ENCODE measurements at regions not wholly inside any gene's neighbourhood (a gene's known extent, or its start where the extent isn't known, plus 50 kb on each side); places are given as distances from the start of the nearest gene placed in this dataset.

- H3K36me3 ChIP-seq (ENCODE audit: control insufficient read depth, insufficient read depth, low read length): no peaks in the 10 kb centered on the region
- no peak overlapping the region for H3K27ac ChIP-seq (ENCODE audit: low read depth, low read length)
- H3K4me1 ChIP-seq (ENCODE audit: control insufficient read depth, insufficient read depth, low read length): no peaks in the 10 kb centered on the region
- H3K9me3 ChIP-seq (ENCODE audit: control insufficient read depth, insufficient read depth, low read length): no peaks in the 10 kb centered on the region
- no peak overlapping the region for H3K4me3 ChIP-seq (ENCODE audit: low read depth, low read length)
- H3K27me3 ChIP-seq (ENCODE audit: control insufficient read depth, insufficient read depth, low read length): no peaks in the 10 kb centered on the region
- H3K9ac ChIP-seq (ENCODE audit: low read depth, low read length): no peak overlapping the region
Observed at GRCh38 chr20:54324652-54325285, 116.9 kb downstream of the PFDN4 start.

- Histone ChIP-seq H3K36me3 (ENCODE audit: control insufficient read depth, insufficient read depth, low read length) (no peaks in the 10 kb centered on the region), H3K27me3 (ENCODE audit: control insufficient read depth, insufficient read depth, low read length) (no peaks in the 10 kb centered on the region), H3K9me3 (ENCODE audit: control insufficient read depth, insufficient read depth, low read length) (no peaks in the 10 kb centered on the region), H3K4me3 (ENCODE audit: low read depth, low read length) (no peak overlapping the region), H3K27ac (ENCODE audit: low read depth, low read length) (no peak overlapping the region), H3K4me1 (ENCODE audit: control insufficient read depth, insufficient read depth, low read length) (no peaks in the 10 kb centered on the region), H3K9ac (ENCODE audit: low read depth, low read length) (no peak overlapping the region)
Observed at GRCh38 chr20:54335299-54335698, 127.4 kb downstream of the PFDN4 start.

- Histone ChIP-seq H3K27ac (ENCODE audit: low read depth, low read length) (no peak overlapping the region), H3K4me3 (ENCODE audit: low read depth, low read length) (no peak overlapping the region), H3K9me3 (ENCODE audit: control insufficient read depth, insufficient read depth, low read length) (no peaks in the 10 kb centered on the region), H3K36me3 (ENCODE audit: control insufficient read depth, insufficient read depth, low read length) (no peaks in the 10 kb centered on the region), H3K27me3 (ENCODE audit: control insufficient read depth, insufficient read depth, low read length) (no peaks in the 10 kb centered on the region), H3K4me1 (ENCODE audit: control insufficient read depth, insufficient read depth, low read length) (no peaks in the 10 kb centered on the region), H3K9ac (ENCODE audit: low read depth, low read length) (no peak overlapping the region)
Observed at GRCh38 chr20:54337144-54337543, 129.3 kb downstream of the PFDN4 start.

- no peak overlapping the region for H3K4me3 ChIP-seq (ENCODE audit: low read depth, low read length)
- H3K27ac ChIP-seq (ENCODE audit: low read depth, low read length): no peak overlapping the region
- H3K9ac ChIP-seq (ENCODE audit: low read depth, low read length): no peak overlapping the region
- H3K9me3 ChIP-seq (ENCODE audit: control insufficient read depth, insufficient read depth, low read length): no peaks in the 10 kb centered on the region
- H3K4me1 ChIP-seq (ENCODE audit: control insufficient read depth, insufficient read depth, low read length): no peaks in the 10 kb centered on the region
- H3K36me3 ChIP-seq (ENCODE audit: control insufficient read depth, insufficient read depth, low read length): no peaks in the 10 kb centered on the region
- no peaks in the 10 kb centered on the region for H3K27me3 ChIP-seq (ENCODE audit: control insufficient read depth, insufficient read depth, low read length)
Observed at GRCh38 chr20:54339093-54339492, 131.2 kb downstream of the PFDN4 start.

- H3K27ac ChIP-seq (ENCODE audit: low read depth, low read length): no peak overlapping the region
- H3K4me1 ChIP-seq (ENCODE audit: control insufficient read depth, insufficient read depth, low read length): peaks cover 6% of the 10 kb centered on the region
- H3K27me3 ChIP-seq (ENCODE audit: control insufficient read depth, insufficient read depth, low read length): no peaks in the 10 kb centered on the region
Observed at GRCh38 chr20:54340206-54340605, 132.3 kb downstream of the PFDN4 start.

GRCh38 chr20:54340667-54341081, 132.8 kb downstream of the PFDN4 start:
- Histone ChIP-seq H3K9me3 (ENCODE audit: control insufficient read depth, insufficient read depth, low read length) (no peaks in the 10 kb centered on the region), H3K4me3 (ENCODE audit: low read depth, low read length) (no peak overlapping the region), H3K36me3 (ENCODE audit: control insufficient read depth, insufficient read depth, low read length) (no peaks in the 10 kb centered on the region), H3K27ac (ENCODE audit: low read depth, low read length) (no peak overlapping the region), H3K27me3 (ENCODE audit: control insufficient read depth, insufficient read depth, low read length) (no peaks in the 10 kb centered on the region), H3K4me1 (ENCODE audit: control insufficient read depth, insufficient read depth, low read length) (peaks cover 10% of the 10 kb centered on the region), H3K9ac (ENCODE audit: low read depth, low read length) (no peak overlapping the region)

More at GRCh38 chr20:54340206-54340605, 132.3 kb downstream of the PFDN4 start:
- Histone ChIP-seq H3K9me3 (ENCODE audit: control insufficient read depth, insufficient read depth, low read length) (no peaks in the 10 kb centered on the region), H3K4me3 (ENCODE audit: low read depth, low read length) (no peak overlapping the region), H3K36me3 (ENCODE audit: control insufficient read depth, insufficient read depth, low read length) (no peaks in the 10 kb centered on the region), H3K9ac (ENCODE audit: low read depth, low read length) (no peak overlapping the region)

GRCh38 chr20:54342258-54342920, 133.0 kb upstream of the DOK5 start:
- no peak overlapping the region for H3K27ac ChIP-seq (ENCODE audit: low read depth, low read length)
- no peak overlapping the region for H3K9ac ChIP-seq (ENCODE audit: low read depth, low read length)
- peaks cover 27% of the 10 kb centered on the region for H3K4me1 ChIP-seq (ENCODE audit: control insufficient read depth, insufficient read depth, low read length)
- no peaks in the 10 kb centered on the region for H3K36me3 ChIP-seq (ENCODE audit: control insufficient read depth, insufficient read depth, low read length)
- no peaks in the 10 kb centered on the region for H3K9me3 ChIP-seq (ENCODE audit: control insufficient read depth, insufficient read depth, low read length)
- H3K27me3 ChIP-seq (ENCODE audit: control insufficient read depth, insufficient read depth, low read length): no peaks in the 10 kb centered on the region
- H3K4me3 ChIP-seq (ENCODE audit: low read depth, low read length): no peak overlapping the region

- Histone ChIP-seq H3K4me3 (ENCODE audit: low read depth, low read length) (no peak overlapping the region), H3K9me3 (ENCODE audit: control insufficient read depth, insufficient read depth, low read length) (no peaks in the 10 kb centered on the region), H3K4me1 (ENCODE audit: control insufficient read depth, insufficient read depth, low read length) (peaks cover 27% of the 10 kb centered on the region), H3K9ac (ENCODE audit: low read depth, low read length) (no peak overlapping the region), H3K36me3 (ENCODE audit: control insufficient read depth, insufficient read depth, low read length) (no peaks in the 10 kb centered on the region), H3K27ac (ENCODE audit: low read depth, low read length) (no peak overlapping the region), H3K27me3 (ENCODE audit: control insufficient read depth, insufficient read depth, low read length) (no peaks in the 10 kb centered on the region)
Observed at GRCh38 chr20:54343099-54343498, 132.3 kb upstream of the DOK5 start.

GRCh38 chr20:54343634-54344033, 131.8 kb upstream of the DOK5 start:
- H3K4me1 ChIP-seq (ENCODE audit: control insufficient read depth, insufficient read depth, low read length): peaks cover 27% of the 10 kb centered on the region
- H3K9me3 ChIP-seq (ENCODE audit: control insufficient read depth, insufficient read depth, low read length): no peaks in the 10 kb centered on the region
- no peak overlapping the region for H3K27ac ChIP-seq (ENCODE audit: low read depth, low read length)
- no peak overlapping the region for H3K9ac ChIP-seq (ENCODE audit: low read depth, low read length)
- H3K27me3 ChIP-seq (ENCODE audit: control insufficient read depth, insufficient read depth, low read length): no peaks in the 10 kb centered on the region
- no peak overlapping the region for H3K4me3 ChIP-seq (ENCODE audit: low read depth, low read length)
- H3K36me3 ChIP-seq (ENCODE audit: control insufficient read depth, insufficient read depth, low read length): no peaks in the 10 kb centered on the region

- Histone ChIP-seq H3K9ac (ENCODE audit: low read depth, low read length) (no peak overlapping the region), H3K36me3 (ENCODE audit: control insufficient read depth, insufficient read depth, low read length) (no peaks in the 10 kb centered on the region), H3K4me1 (ENCODE audit: control insufficient read depth, insufficient read depth, low read length) (peaks cover 27% of the 10 kb centered on the region), H3K9me3 (ENCODE audit: control insufficient read depth, insufficient read depth, low read length) (no peaks in the 10 kb centered on the region), H3K4me3 (ENCODE audit: low read depth, low read length) (no peak overlapping the region), H3K27me3 (ENCODE audit: control insufficient read depth, insufficient read depth, low read length) (no peaks in the 10 kb centered on the region), H3K27ac (ENCODE audit: low read depth, low read length) (no peak overlapping the region)
Observed at GRCh38 chr20:54344832-54345231, 130.6 kb upstream of the DOK5 start.

- H3K27ac ChIP-seq (ENCODE audit: low read depth, low read length): peak overlapping the region; percentile 32
- H3K9me3 ChIP-seq (ENCODE audit: control insufficient read depth, insufficient read depth, low read length): no peaks in the 10 kb centered on the region
- peaks cover 27% of the 10 kb centered on the region for H3K4me1 ChIP-seq (ENCODE audit: control insufficient read depth, insufficient read depth, low read length)
- no peaks in the 10 kb centered on the region for H3K27me3 ChIP-seq (ENCODE audit: control insufficient read depth, insufficient read depth, low read length)
- H3K9ac ChIP-seq (ENCODE audit: low read depth, low read length): peak overlapping the region; percentile 6; the same call in 1 of the 2 replicates
- no peak overlapping the region for H3K4me3 ChIP-seq (ENCODE audit: low read depth, low read length)
- no peaks in the 10 kb centered on the region for H3K36me3 ChIP-seq (ENCODE audit: control insufficient read depth, insufficient read depth, low read length)
Observed at GRCh38 chr20:54345301-54345724, 130.1 kb upstream of the DOK5 start.
